Activated CD8-positive, alpha-beta T cell treated with anti-CD3 and anti-CD28 coated beads for 36 hours (primary cell): ENCODE measurements at regions not wholly inside any gene's neighbourhood (a gene's known extent, or its start where the extent isn't known, plus 50 kb on each side); places are given as distances from the start of the nearest gene placed in this dataset.

Experiments
- ATAC-seq: fragments of 200-7000 bp; cut with Tn5 transposase; one replicate; pipeline ENCODE4 v1.10.0; 2021; ENCODE audit warnings: mild to moderate bottlenecking, moderate library complexity
- CTCF ChIA-PET: fragments of 350-600 bp; sonication (Branson Sonifier 250); formaldehyde crosslinking; loops from one replicate; lab custom pipeline; 2021; ENCODE audit warnings: antibody characterized with exemption; lab: Charles Lee
- POLR2A ChIA-PET: fragments of 350-600 bp; sonication (Branson Sonifier 250); formaldehyde crosslinking; loops from one replicate; lab custom pipeline; 2021; ENCODE audit warnings: antibody characterized with exemption; lab: Charles Lee
- DNase-seq: peaks from one replicate; pipeline ENCODE4 v3.0.0-alpha.2; 2020
- H3K27ac Mint-ChIP-seq: one replicate; pipeline ENCODE4 v1.8.0; 2021; ENCODE audit warnings: mild to moderate bottlenecking, mixed read lengths
- H3K27me3 Mint-ChIP-seq: one replicate; pipeline ENCODE4 v1.8.0; 2021; ENCODE audit warnings: mixed read lengths
- H3K36me3 Mint-ChIP-seq: one replicate; pipeline ENCODE4 v1.8.0; 2021; ENCODE audit warnings: low read depth, mixed read lengths
- H3K4me1 Mint-ChIP-seq: one replicate; pipeline ENCODE4 v1.8.0; 2021; ENCODE audit warnings: low read depth, mixed read lengths
- H3K4me3 Mint-ChIP-seq: one replicate; pipeline ENCODE4 v1.8.0; 2021; ENCODE audit warnings: mild to moderate bottlenecking, moderate library complexity, mixed read lengths
- H3K9me3 Mint-ChIP-seq: one replicate; pipeline ENCODE4 v1.8.0; 2021; ENCODE audit warnings: mixed read lengths
- CTCF ChIP-seq: fragments of 200-600 bp; IDR thresholded peaks from one replicate; pipeline ENCODE4 v1.8.0; 2022; ENCODE audit warnings: antibody characterized with exemption, mild to moderate bottlenecking
- intact Hi-C: fragments of 100-400 bp; cut with micrococcal nuclease; formaldehyde crosslinking; loops from one replicate; pipeline ENCODE4 v1.10.0; 2022

GRCh38 chr11:119795231-119795630, 66.2 kb upstream of the NECTIN1 start:
- Mint-ChIP-seq H3K4me3 (no peak overlapping the region), H3K9me3 (no peaks in the 10 kb centered on the region), H3K4me1 (no peaks in the 10 kb centered on the region), H3K36me3 (no peaks in the 10 kb centered on the region), H3K27me3 (peaks cover 17% of the 10 kb centered on the region), H3K27ac (no peak overlapping the region)
- CTCF ChIA-PET: no interaction called here
- intact Hi-C loops: no loop called here
- ATAC-seq (no peak), DNase-seq (no peak)
- POLR2A ChIA-PET: no interaction called here
- TF ChIP-seq CTCF: no peak

- Mint-ChIP-seq H3K4me1 (no peaks in the 10 kb centered on the region), H3K9me3 (no peaks in the 10 kb centered on the region), H3K27ac (no peak overlapping the region), H3K36me3 (no peaks in the 10 kb centered on the region), H3K4me3 (no peak overlapping the region), H3K27me3 (peaks cover 17% of the 10 kb centered on the region)
- no peak for TF ChIP-seq CTCF
- ATAC-seq (no peak), DNase-seq (no peak)
- intact Hi-C loops: no loop called here
- ChIA-PET CTCF (no interaction called here), POLR2A (no interaction called here)
Measured at GRCh38 chr11:119794756-119795155, 65.8 kb upstream of the NECTIN1 start.

GRCh38 chr11:119794141-119794665, 65.2 kb upstream of the NECTIN1 start:
- H3K4me3 Mint-ChIP-seq: no peak overlapping the region
- H3K36me3 Mint-ChIP-seq: no peaks in the 10 kb centered on the region
- intact Hi-C loops: no loop called here
- no peak overlapping the region for H3K27ac Mint-ChIP-seq
- peaks cover 17% of the 10 kb centered on the region for H3K27me3 Mint-ChIP-seq
- DNase-seq (no peak), ATAC-seq (no peak)
- ChIA-PET POLR2A (no interaction called here), CTCF (no interaction called here)
- H3K4me1 Mint-ChIP-seq: no peaks in the 10 kb centered on the region
- no peaks in the 10 kb centered on the region for H3K9me3 Mint-ChIP-seq
- TF ChIP-seq CTCF: no peak

GRCh38 chr11:119793335-119793984, 64.5 kb upstream of the NECTIN1 start:
- ChIA-PET CTCF (no interaction called here), POLR2A (no interaction called here)
- no peaks in the 10 kb centered on the region for H3K36me3 Mint-ChIP-seq
- intact Hi-C loops: no loop called here
- ATAC-seq: no peak
- TF ChIP-seq CTCF: no peak
- H3K4me3 Mint-ChIP-seq: no peak overlapping the region
- DNase-seq: no peak
- no peaks in the 10 kb centered on the region for H3K4me1 Mint-ChIP-seq
- H3K27me3 Mint-ChIP-seq: peaks cover 17% of the 10 kb centered on the region
- no peak overlapping the region for H3K27ac Mint-ChIP-seq
- H3K9me3 Mint-ChIP-seq: no peaks in the 10 kb centered on the region

- intact Hi-C loops: no loop called here
- no peak for ATAC-seq
- Mint-ChIP-seq H3K4me3 (no peak overlapping the region), H3K9me3 (no peaks in the 10 kb centered on the region), H3K27me3 (peaks cover 10% of the 10 kb centered on the region), H3K36me3 (no peaks in the 10 kb centered on the region), H3K4me1 (no peaks in the 10 kb centered on the region), H3K27ac (no peak overlapping the region)
- ChIA-PET POLR2A (no interaction called here), CTCF (no interaction called here)
- no peak for DNase-seq
- no peak for TF ChIP-seq CTCF
Measured at GRCh38 chr11:119791701-119792151, 62.7 kb upstream of the NECTIN1 start.
